ENCODE measurements at regions not wholly inside any gene's neighbourhood (a gene's known extent, or its start where the extent isn't known, plus 50 kb on each side); places are given as distances from the start of the nearest gene placed in this dataset.

- Histone ChIP-seq H3K36me3 (ENCODE audit: control insufficient read depth, insufficient read depth, low read length) (no peaks in the 10 kb centered on the region), H3K27me3 (ENCODE audit: control insufficient read depth, insufficient read depth, low read length) (no peaks in the 10 kb centered on the region), H3K27ac (ENCODE audit: insufficient read depth, low read length, poor library complexity, severe bottlenecking) (no peak overlapping the region), H3K4me3 (ENCODE audit: low read depth, low read length) (no peak overlapping the region), H3K9me3 (ENCODE audit: control insufficient read depth in 2 of 2, low read length in 2 of 2) (no peaks in the 10 kb centered on the region), H3K4me1 (ENCODE audit: control insufficient read depth, insufficient read depth, low read length, poor library complexity, severe bottlenecking) (no peaks in the 10 kb centered on the region)
- Mint-ChIP-seq H3K4me1 (no peaks in the 10 kb centered on the region), H3K27ac (no peak overlapping the region), H3K9me3 (peaks cover 0 to 5% (median 0%) of the 10 kb centered on the region in 7 donors), H3K36me3 (no peaks in the 10 kb centered on the region), H3K4me3 (no peak overlapping the region), H3K27me3 (peaks cover 5% of the 10 kb centered on the region)
- ATAC-seq (ENCODE audit: low read depth in 2 of 2), result no peak
- DNase-seq, result no peak
Observed at GRCh38 chr4:84378356-84378755, 120.7 kb downstream of the NKX6-1 start.

DNA sequence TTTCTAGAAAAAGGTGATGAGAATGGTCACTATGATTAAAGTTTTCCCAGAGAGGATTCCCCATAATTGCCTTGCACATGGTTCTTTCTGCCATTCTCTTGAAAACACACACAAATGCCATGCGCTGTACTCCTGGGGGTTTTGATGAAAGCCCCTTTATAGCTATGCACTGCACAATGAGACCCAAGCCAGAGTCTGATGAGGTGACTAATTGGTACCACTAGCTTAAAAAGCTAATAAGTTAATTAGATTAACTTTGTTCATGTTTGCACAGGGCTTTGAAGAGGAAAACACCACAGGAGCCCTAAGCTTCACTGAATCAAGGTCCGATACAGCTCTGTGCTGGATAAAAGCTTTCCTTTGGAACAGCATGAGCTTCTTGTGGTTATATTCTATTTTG lies 132.2 kb downstream of the NKX6-1 start:
- Histone ChIP-seq H3K27me3 (ENCODE audit: control insufficient read depth, insufficient read depth, low read length) (no peaks in the 10 kb centered on the region), H3K4me3 (ENCODE audit: low read depth, low read length) (no peak overlapping the region), H3K4me1 (ENCODE audit: control insufficient read depth, insufficient read depth, low read length, poor library complexity, severe bottlenecking) (no peaks in the 10 kb centered on the region), H3K36me3 (ENCODE audit: control insufficient read depth, insufficient read depth, low read length) (no peaks in the 10 kb centered on the region), H3K27ac (ENCODE audit: insufficient read depth, low read length, poor library complexity, severe bottlenecking) (no peak overlapping the region), H3K9me3 (ENCODE audit: control insufficient read depth in 2 of 2, low read length in 2 of 2) (no peaks in the 10 kb centered on the region)
- Mint-ChIP-seq H3K36me3 (no peaks in the 10 kb centered on the region), H3K9me3 (peaks cover 0 to 3% (median 2%) of the 10 kb centered on the region in 7 donors), H3K27ac (no peak overlapping the region), H3K4me3 (no peak overlapping the region), H3K27me3 (peaks cover 10% of the 10 kb centered on the region), H3K4me1 (no peaks in the 10 kb centered on the region)
- no peak for ATAC-seq (ENCODE audit: low read depth in 2 of 2)
- DNase-seq, result no peak

DNA sequence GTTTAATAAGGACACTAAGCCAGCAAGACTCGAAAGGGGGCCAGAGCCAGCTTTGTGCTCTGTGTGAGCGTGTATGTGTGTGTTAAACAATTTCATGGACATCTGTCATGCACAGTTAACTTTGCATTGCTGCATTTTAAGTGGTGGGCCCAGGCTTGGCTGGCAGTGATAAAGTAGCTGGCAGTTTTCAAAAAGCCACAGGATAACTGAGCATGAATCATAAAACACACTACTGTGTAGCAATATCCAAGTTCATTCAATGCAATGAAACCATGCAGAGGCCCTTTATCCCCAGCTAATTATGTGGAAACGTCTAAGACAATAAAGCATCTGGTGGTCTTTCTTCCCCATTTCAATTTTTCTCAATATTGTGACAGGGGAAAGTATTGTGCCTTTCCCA lies 132.9 kb downstream of the NKX6-1 start:
- Histone ChIP-seq H3K4me3 (ENCODE audit: low read depth, low read length) (no peak overlapping the region), H3K4me1 (ENCODE audit: control insufficient read depth, insufficient read depth, low read length, poor library complexity, severe bottlenecking) (no peaks in the 10 kb centered on the region), H3K27me3 (ENCODE audit: control insufficient read depth, insufficient read depth, low read length) (no peaks in the 10 kb centered on the region), H3K27ac (ENCODE audit: insufficient read depth, low read length, poor library complexity, severe bottlenecking) (no peak overlapping the region), H3K36me3 (ENCODE audit: control insufficient read depth, insufficient read depth, low read length) (no peaks in the 10 kb centered on the region), H3K9me3 (ENCODE audit: control insufficient read depth in 2 of 2, low read length in 2 of 2) (peaks cover 0 to 4% of the 10 kb centered on the region in 2 experiments)
- no peaks in the 10 kb centered on the region for H3K4me1 Mint-ChIP-seq
- no peaks in the 10 kb centered on the region for H3K36me3 Mint-ChIP-seq
- H3K9me3 Mint-ChIP-seq, result peaks cover 0 to 10% (median 3%) of the 10 kb centered on the region in 7 donors
- H3K4me3 Mint-ChIP-seq, result no peak overlapping the region
- ATAC-seq (ENCODE audit: low read depth in 2 of 2), result no peak
- H3K27me3 Mint-ChIP-seq, result peaks cover 10% of the 10 kb centered on the region
- H3K27ac Mint-ChIP-seq, result no peak overlapping the region
- DNase-seq, result no peak

GRCh38 chr4:84362896-84363655 lies 136.0 kb downstream of the NKX6-1 start:
- Histone ChIP-seq H3K36me3 (ENCODE audit: control insufficient read depth, insufficient read depth, low read length) (no peaks in the 10 kb centered on the region), H3K9me3 (ENCODE audit: control insufficient read depth in 2 of 2, low read length in 2 of 2) (peaks cover 0 to 4% of the 10 kb centered on the region in 2 experiments), H3K4me1 (ENCODE audit: control insufficient read depth, insufficient read depth, low read length, poor library complexity, severe bottlenecking) (no peaks in the 10 kb centered on the region), H3K27me3 (ENCODE audit: control insufficient read depth, insufficient read depth, low read length) (no peaks in the 10 kb centered on the region), H3K27ac (ENCODE audit: insufficient read depth, low read length, poor library complexity, severe bottlenecking) (no peak overlapping the region), H3K4me3 (ENCODE audit: low read depth, low read length) (no peak overlapping the region)
- no peak for ATAC-seq (ENCODE audit: low read depth in 2 of 2)
- H3K4me1 Mint-ChIP-seq, result no peaks in the 10 kb centered on the region
- no peak overlapping the region for H3K27ac Mint-ChIP-seq
- DNase-seq, result no peak
- H3K36me3 Mint-ChIP-seq, result no peaks in the 10 kb centered on the region
- no peak overlapping the region for H3K4me3 Mint-ChIP-seq
- peaks cover 3 to 13% (median 4%) of the 10 kb centered on the region in 7 donors for H3K9me3 Mint-ChIP-seq
- peaks cover 10% of the 10 kb centered on the region for H3K27me3 Mint-ChIP-seq

DNA sequence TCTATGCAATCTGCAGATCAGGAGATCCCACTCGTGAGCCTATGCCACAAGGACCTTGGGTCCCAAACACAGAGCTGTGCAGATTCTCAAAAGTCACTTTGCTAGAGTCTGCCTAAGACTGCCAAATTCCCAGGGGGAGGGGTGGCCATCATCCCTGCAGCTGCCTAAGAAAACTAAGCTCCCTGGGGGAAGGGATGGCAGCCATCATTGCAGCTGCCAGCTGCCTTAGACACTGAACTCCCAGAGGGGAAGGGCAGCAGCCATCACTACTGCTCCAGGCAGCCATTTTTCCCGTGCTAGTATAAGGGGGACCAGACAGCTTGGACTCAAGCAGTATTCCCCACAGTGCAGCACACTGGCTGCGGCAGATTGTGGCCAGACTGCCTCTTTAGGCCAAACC lies 156.9 kb downstream of the NKX6-1 start:
- H3K4me3 Mint-ChIP-seq, result no peak overlapping the region
- H3K36me3 ChIP-seq (ENCODE audit: control insufficient read depth, insufficient read depth, low read length), result no peaks in the 10 kb centered on the region
- no peaks in the 10 kb centered on the region for H3K4me1 ChIP-seq (ENCODE audit: control insufficient read depth, insufficient read depth, low read length, poor library complexity, severe bottlenecking)
- H3K4me1 Mint-ChIP-seq, result no peaks in the 10 kb centered on the region
- DNase-seq (no peak), ATAC-seq (ENCODE audit: low read depth in 2 of 2) (no peak)
- H3K27ac ChIP-seq (ENCODE audit: insufficient read depth, low read length, poor library complexity, severe bottlenecking), result no peak overlapping the region
- H3K27me3 ChIP-seq (ENCODE audit: control insufficient read depth, insufficient read depth, low read length), result no peaks in the 10 kb centered on the region
- no peaks in the 10 kb centered on the region for H3K27me3 Mint-ChIP-seq
- H3K36me3 Mint-ChIP-seq, result no peaks in the 10 kb centered on the region
- peaks cover 3 to 20% (median 9%) of the 10 kb centered on the region in 7 donors for H3K9me3 Mint-ChIP-seq
- H3K4me3 ChIP-seq (ENCODE audit: low read depth, low read length), result no peak overlapping the region
- peaks cover 0 to 2% of the 10 kb centered on the region in 2 experiments for H3K9me3 ChIP-seq (ENCODE audit: control insufficient read depth in 2 of 2, low read length in 2 of 2)
- no peak overlapping the region for H3K27ac Mint-ChIP-seq

- DNase-seq, result no peak
- no peak overlapping the region for H3K4me3 ChIP-seq (ENCODE audit: low read depth, low read length)
Observed at GRCh38 chr4:84341559-84341958, 157.5 kb downstream of the NKX6-1 start.

GRCh38 chr4:84338367-84338766 lies 160.7 kb downstream of the NKX6-1 start:
- Histone ChIP-seq H3K36me3 (ENCODE audit: control insufficient read depth, insufficient read depth, low read length) (no peaks in the 10 kb centered on the region), H3K27ac (ENCODE audit: insufficient read depth, low read length, poor library complexity, severe bottlenecking) (no peak overlapping the region), H3K27me3 (ENCODE audit: control insufficient read depth, insufficient read depth, low read length) (no peaks in the 10 kb centered on the region), H3K4me3 (ENCODE audit: low read depth, low read length) (no peak overlapping the region), H3K4me1 (ENCODE audit: control insufficient read depth, insufficient read depth, low read length, poor library complexity, severe bottlenecking) (no peaks in the 10 kb centered on the region), H3K9me3 (ENCODE audit: control insufficient read depth in 2 of 2, low read length in 2 of 2) (no peaks in the 10 kb centered on the region)
- Mint-ChIP-seq H3K9me3 (peaks cover 1 to 14% (median 3%) of the 10 kb centered on the region in 7 donors), H3K4me1 (no peaks in the 10 kb centered on the region), H3K27me3 (no peaks in the 10 kb centered on the region), H3K27ac (no peak overlapping the region), H3K36me3 (no peaks in the 10 kb centered on the region), H3K4me3 (no peak overlapping the region)
- ATAC-seq (ENCODE audit: low read depth in 2 of 2) (no peak), DNase-seq (no peak)

More at GRCh38 chr4:84341559-84341958, 157.5 kb downstream of the NKX6-1 start:
- no peaks in the 10 kb centered on the region for H3K27me3 ChIP-seq (ENCODE audit: control insufficient read depth, insufficient read depth, low read length)
- peaks cover 3 to 20% (median 9%) of the 10 kb centered on the region in 7 donors for H3K9me3 Mint-ChIP-seq
- H3K4me3 Mint-ChIP-seq, result no peak overlapping the region
- H3K27ac Mint-ChIP-seq, result no peak overlapping the region
- H3K9me3 ChIP-seq (ENCODE audit: control insufficient read depth in 2 of 2, low read length in 2 of 2), result peaks cover 0 to 2% of the 10 kb centered on the region in 2 experiments
- H3K36me3 Mint-ChIP-seq, result no peaks in the 10 kb centered on the region
- H3K4me1 ChIP-seq (ENCODE audit: control insufficient read depth, insufficient read depth, low read length, poor library complexity, severe bottlenecking), result no peaks in the 10 kb centered on the region
- no peak for ATAC-seq (ENCODE audit: low read depth in 2 of 2)
- no peaks in the 10 kb centered on the region for H3K27me3 Mint-ChIP-seq
- H3K4me1 Mint-ChIP-seq, result no peaks in the 10 kb centered on the region
- H3K36me3 ChIP-seq (ENCODE audit: control insufficient read depth, insufficient read depth, low read length), result no peaks in the 10 kb centered on the region
- H3K27ac ChIP-seq (ENCODE audit: insufficient read depth, low read length, poor library complexity, severe bottlenecking), result no peak overlapping the region

All from CD4-positive, CD25-positive, alpha-beta regulatory T cell (primary cell).